ENCODE measurements at regions not wholly inside any gene's neighbourhood (a gene's known extent, or its start where the extent isn't known, plus 50 kb on each side); places are given as distances from the start of the nearest gene placed in this dataset.

GRCh38 chr12:19689226-19689625, 249.9 kb downstream of the AEBP2 start:
- TF ChIP-seq CTCF (IDR thresholded peaks at IDR 0.05) (no peak), POLR2A (IDR thresholded peaks at IDR 0.05) (no peak), POLR2AphosphoS5 (IDR thresholded peaks at IDR 0.05) (no peak), EP300 (IDR thresholded peaks at IDR 0.05) (no peak)

All from sigmoid colon (tissue), 4 donors.